SU-DHL-6 (cell line): ENCODE measurements at regions not wholly inside any gene's neighbourhood (a gene's known extent, or its start where the extent isn't known, plus 50 kb on each side); places are given as distances from the start of the nearest gene placed in this dataset.

Experiments used
- H2AFZ ChIP-seq: fragments of 200-600 bp; sonication (generic); 2 replicates; pipeline ENCODE4 v1.6.1; 2014; ENCODE audit warnings: low read depth, mild to moderate bottlenecking, moderate library complexity, mixed read lengths, antibody characterized with exemption, low read length; ENCODE audit not compliant: severe bottlenecking
- H3F3A ChIP-seq: fragments of 200-600 bp; shearing (Covaris generic); 2 replicates; pipeline ENCODE4 v1.6.0; 2016; ENCODE audit warnings: antibody characterized with exemption, mild to moderate bottlenecking; ENCODE audit not compliant: insufficient read depth
- H3K27ac ChIP-seq: fragments of 200-600 bp; sonication (generic); 2 replicates; pipeline ENCODE4 v1.5.1; 2016; ENCODE audit warnings: low read depth, mild to moderate bottlenecking, low read length, moderate library complexity, mixed read lengths
- H3K27me3 ChIP-seq: fragments of 200-600 bp; sonication (generic), shearing (Covaris generic); 2 replicates; pipeline ENCODE4 v1.6.0; 2014; ENCODE audit warnings: mild to moderate bottlenecking, low read length
- H3K36me3 ChIP-seq: fragments of 200-600 bp; sonication (generic); 2 replicates; pipeline ENCODE4 v1.6.1; 2014; ENCODE audit warnings: mild to moderate bottlenecking, low read length, mixed read lengths
- H3K4me2 ChIP-seq: fragments of 300-600, 200-600 bp; shearing (Covaris generic), sonication (generic); 2 replicates; pipeline ENCODE4 v1.6.0; 2014; ENCODE audit warnings: low read length, low read depth, mild to moderate bottlenecking; ENCODE audit not compliant: poor library complexity, severe bottlenecking
- H3K4me3 ChIP-seq: fragments of 200-600 bp; sonication (generic); 2 replicates; pipeline ENCODE4 v1.5.1; 2014; ENCODE audit warnings: antibody characterized with exemption, low read length, mild to moderate bottlenecking, mixed read lengths; ENCODE audit not compliant: insufficient read depth, poor library complexity, severe bottlenecking
- H3K79me2 ChIP-seq: fragments of 200-600 bp; sonication (generic); 2 replicates; pipeline ENCODE4 v1.6.1; 2014; ENCODE audit warnings: mild to moderate bottlenecking, low read length, moderate library complexity; ENCODE audit not compliant: insufficient read depth
- H3K9ac ChIP-seq: fragments of 200-600 bp; sonication (generic); 2 replicates; pipeline ENCODE4 v1.7.0; 2014; ENCODE audit warnings: mild to moderate bottlenecking, low read length
- H3K9me2 ChIP-seq: fragments of 200-600 bp; sonication (generic); replicated peaks from 2 replicates; pipeline ENCODE4 v1.6.1; 2014; ENCODE audit warnings: low read length; ENCODE audit not compliant: insufficient read depth
- H3K9me3 ChIP-seq: fragments of 200-600 bp; sonication (generic); 2 replicates; pipeline ENCODE4 v1.6.1; 2014; ENCODE audit warnings: low read length, mixed read lengths; ENCODE audit not compliant: insufficient read depth
- H4K20me1 ChIP-seq: fragments of 200-600 bp; sonication (generic); 2 replicates; pipeline ENCODE4 v1.6.1; 2014; ENCODE audit warnings: low read depth, mild to moderate bottlenecking, antibody characterized with exemption, low read length, moderate library complexity, mixed read lengths
- EZH2phosphoT487 ChIP-seq: fragments of 200-600 bp; sonication (generic), shearing (Covaris generic); conservative IDR thresholded peaks from 2 replicates; pipeline ENCODE4 v1.6.1; 2018; ENCODE audit warnings: mild to moderate bottlenecking, antibody characterized with exemption, low read length, moderate library complexity, mixed read lengths
- TF ChIP-seq, protein P1 (sequence below): fragments of 200-600 bp; sonication (generic); IDR thresholded peaks from one replicate; pipeline ENCODE4 v1.5.1; 2017; ENCODE audit warnings: antibody characterized with exemption, mild to moderate bottlenecking, low read length, moderate library complexity; ENCODE audit not compliant: insufficient read depth, poor library complexity, severe bottlenecking

DNA sequence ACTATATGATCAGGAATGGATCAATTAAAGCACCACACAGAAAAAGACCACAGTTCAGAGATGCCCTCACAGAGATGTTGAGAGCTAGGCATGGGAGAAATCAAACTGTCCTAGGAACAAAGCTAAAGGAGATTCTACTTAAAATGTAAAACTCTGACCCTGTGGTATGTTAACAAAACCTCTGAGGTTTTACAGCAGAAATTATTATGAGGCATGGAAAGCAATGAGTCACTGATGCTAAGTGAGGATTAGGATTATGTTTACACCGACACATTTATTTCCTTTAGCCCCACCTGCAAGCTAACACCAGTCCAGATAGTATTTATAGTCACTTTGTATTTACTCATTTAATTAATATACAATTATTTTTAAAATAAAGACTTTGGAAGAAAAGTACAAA, 1242.2 kb downstream of the OTOL1 start:
- Histone ChIP-seq H2AFZ (no peak overlapping the region), H3K27ac (no peak overlapping the region), H3K4me3 (no peak overlapping the region), H3K9me2 (no peaks in the 10 kb centered on the region), H3K79me2 (no peaks in the 10 kb centered on the region), H3K4me2 (no peak overlapping the region), H3K27me3 (no peaks in the 10 kb centered on the region), H3K9ac (no peak overlapping the region), H3K9me3 (no peaks in the 10 kb centered on the region), H4K20me1 (no peaks in the 10 kb centered on the region), H3F3A (no peaks in the 10 kb centered on the region), H3K36me3 (no peaks in the 10 kb centered on the region)
- TF ChIP-seq, protein P1, sequence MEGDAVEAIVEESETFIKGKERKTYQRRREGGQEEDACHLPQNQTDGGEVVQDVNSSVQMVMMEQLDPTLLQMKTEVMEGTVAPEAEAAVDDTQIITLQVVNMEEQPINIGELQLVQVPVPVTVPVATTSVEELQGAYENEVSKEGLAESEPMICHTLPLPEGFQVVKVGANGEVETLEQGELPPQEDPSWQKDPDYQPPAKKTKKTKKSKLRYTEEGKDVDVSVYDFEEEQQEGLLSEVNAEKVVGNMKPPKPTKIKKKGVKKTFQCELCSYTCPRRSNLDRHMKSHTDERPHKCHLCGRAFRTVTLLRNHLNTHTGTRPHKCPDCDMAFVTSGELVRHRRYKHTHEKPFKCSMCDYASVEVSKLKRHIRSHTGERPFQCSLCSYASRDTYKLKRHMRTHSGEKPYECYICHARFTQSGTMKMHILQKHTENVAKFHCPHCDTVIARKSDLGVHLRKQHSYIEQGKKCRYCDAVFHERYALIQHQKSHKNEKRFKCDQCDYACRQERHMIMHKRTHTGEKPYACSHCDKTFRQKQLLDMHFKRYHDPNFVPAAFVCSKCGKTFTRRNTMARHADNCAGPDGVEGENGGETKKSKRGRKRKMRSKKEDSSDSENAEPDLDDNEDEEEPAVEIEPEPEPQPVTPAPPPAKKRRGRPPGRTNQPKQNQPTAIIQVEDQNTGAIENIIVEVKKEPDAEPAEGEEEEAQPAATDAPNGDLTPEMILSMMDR = no peak
- TF ChIP-seq EZH2phosphoT487 = no peak

DNA sequence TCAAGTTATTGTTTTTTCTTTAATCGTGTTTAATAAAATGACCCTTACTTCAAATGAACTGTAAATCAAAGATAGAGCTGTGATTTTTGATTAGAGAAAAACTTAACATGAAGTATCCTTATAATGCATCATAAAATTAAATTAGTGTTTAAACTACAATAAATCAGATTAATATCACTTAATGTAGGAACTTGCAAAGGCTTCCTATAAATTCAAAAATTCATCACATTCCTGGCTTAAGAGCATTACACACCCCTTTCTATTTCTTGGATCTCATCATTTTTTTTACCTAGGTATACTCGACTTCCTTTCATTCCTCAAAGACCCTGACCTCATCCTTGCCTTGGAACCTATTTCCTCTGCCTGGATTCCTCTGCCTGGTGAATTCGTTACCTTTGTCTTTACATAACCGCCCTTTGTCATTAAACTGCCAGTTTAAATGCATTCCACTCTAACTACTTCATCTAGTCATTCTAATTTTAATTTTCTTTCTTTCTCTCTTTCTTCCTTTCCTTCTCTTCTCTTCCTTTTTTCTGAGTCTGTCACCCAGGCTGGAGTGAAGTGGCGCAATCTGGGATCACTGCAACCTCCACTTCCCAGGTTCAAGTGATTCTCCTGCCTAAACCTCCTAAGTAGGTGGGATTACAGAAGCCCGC, 1244.5 kb downstream of the OTOL1 start:
- no peaks in the 10 kb centered on the region for H3F3A ChIP-seq
- H3K79me2 ChIP-seq = no peaks in the 10 kb centered on the region
- H3K9me2 ChIP-seq = no peaks in the 10 kb centered on the region
- H3K9me3 ChIP-seq = no peaks in the 10 kb centered on the region
- no peak overlapping the region for H3K4me2 ChIP-seq
- H3K27me3 ChIP-seq = no peaks in the 10 kb centered on the region
- no peak overlapping the region for H3K9ac ChIP-seq
- no peaks in the 10 kb centered on the region for H4K20me1 ChIP-seq
- no peak overlapping the region for H3K27ac ChIP-seq
- no peaks in the 10 kb centered on the region for H3K36me3 ChIP-seq
- TF ChIP-seq, protein P1 = no peak
- TF ChIP-seq EZH2phosphoT487 = no peak
- no peak overlapping the region for H3K4me3 ChIP-seq
- no peak overlapping the region for H2AFZ ChIP-seq

DNA sequence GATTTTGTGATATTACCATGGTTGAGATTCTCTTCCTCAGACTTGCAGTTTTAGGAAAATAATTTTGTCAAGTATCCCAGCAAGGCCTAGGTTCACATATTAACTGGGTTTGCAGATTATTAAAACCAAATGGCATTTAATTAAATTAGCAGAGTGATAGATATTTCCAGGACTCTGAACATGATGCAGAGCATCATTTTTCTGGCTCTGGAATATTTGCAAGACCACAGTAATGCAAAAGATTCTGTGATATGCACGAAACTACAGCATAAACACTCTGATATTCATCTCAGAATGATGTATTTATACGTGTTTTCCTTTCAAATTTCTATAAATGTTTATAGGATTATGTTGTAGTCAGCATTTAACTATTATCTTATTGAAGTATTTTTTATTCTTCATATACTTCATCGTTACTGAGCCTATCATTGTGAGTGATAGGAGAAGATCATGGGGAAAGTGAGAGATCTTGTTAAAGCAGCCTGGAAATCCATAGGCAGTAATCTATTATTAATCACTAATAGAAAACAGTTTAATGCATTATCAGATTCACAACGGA, 1245.6 kb downstream of the OTOL1 start:
- no peaks in the 10 kb centered on the region for H3K36me3 ChIP-seq
- no peak overlapping the region for H3K4me3 ChIP-seq
- H4K20me1 ChIP-seq = no peaks in the 10 kb centered on the region
- H2AFZ ChIP-seq = no peak overlapping the region
- H3F3A ChIP-seq = no peaks in the 10 kb centered on the region
- no peaks in the 10 kb centered on the region for H3K9me2 ChIP-seq
- TF ChIP-seq, protein P1 = no peak
- no peak for TF ChIP-seq EZH2phosphoT487
- H3K9ac ChIP-seq = no peak overlapping the region
- H3K27me3 ChIP-seq = no peaks in the 10 kb centered on the region
- H3K4me2 ChIP-seq = no peak overlapping the region
- H3K27ac ChIP-seq = no peak overlapping the region
- no peaks in the 10 kb centered on the region for H3K9me3 ChIP-seq
- no peaks in the 10 kb centered on the region for H3K79me2 ChIP-seq
